Cardiac fibroblast (primary cell): ENCODE measurements at regions not wholly inside any gene's neighbourhood (a gene's known extent, or its start where the extent isn't known, plus 50 kb on each side); places are given as distances from the start of the nearest gene placed in this dataset.

ENCODE experiments used
- DNase-seq, 2 donors: peaks; one replicate each; pipeline versions ENCODE4 v3.0.0 to v3.0.0-alpha.2; 2010; ENCODE audit warnings: low read depth in 2 of 2
- H3K4me3 ChIP-seq, 2 donors: replicated peaks in 1 of 2; 1 replicate in 1 of 2; 2 replicates in 1 of 2; pipeline ENCODE4 v1.5.1; 2011; ENCODE audit warnings: low read depth in 2 of 2, low read length in 2 of 2, mild to moderate bottlenecking in 2 of 2, moderate library complexity in 1 of 2
- CTCF ChIP-seq: IDR thresholded peaks from one replicate; pipeline ENCODE4 v1.5.1; 2011; ENCODE audit warnings: low read depth, mild to moderate bottlenecking, low read length, inconsistent platforms

- no peak for DNase-seq
- no peak for TF ChIP-seq CTCF
- no peak overlapping the region for H3K4me3 ChIP-seq
Observed at GRCh38 chr16:17852977-17853702, 382.4 kb upstream of the XYLT1 start.

GRCh38 chr16:17850581-17851250 is 380.0 kb upstream of the XYLT1 start:
- DNase-seq: no peak
- TF ChIP-seq CTCF: no peak
- H3K4me3 ChIP-seq: no peak overlapping the region

GRCh38 chr16:17847234-17847795 is 376.6 kb upstream of the XYLT1 start:
- no peak for TF ChIP-seq CTCF
- DNase-seq: no peak

GRCh38 chr16:17846030-17846429 is 375.3 kb upstream of the XYLT1 start:
- H3K4me3 ChIP-seq: no peak overlapping the region
- no peak for DNase-seq
- no peak for TF ChIP-seq CTCF

More at GRCh38 chr16:17847234-17847795, 376.6 kb upstream of the XYLT1 start:
- no peak overlapping the region for H3K4me3 ChIP-seq

GRCh38 chr16:17845031-17845430 is 374.3 kb upstream of the XYLT1 start:
- DNase-seq: no peak
- TF ChIP-seq CTCF: no peak
- no peak overlapping the region for H3K4me3 ChIP-seq

- DNase-seq: no peak
- no peak overlapping the region for H3K4me3 ChIP-seq
- no peak for TF ChIP-seq CTCF
Observed at GRCh38 chr16:17843905-17844304, 373.1 kb upstream of the XYLT1 start.
